Suprapubic skin (tissue), 4 donors: ENCODE measurements at regions not wholly inside any gene's neighbourhood (a gene's known extent, or its start where the extent isn't known, plus 50 kb on each side); places are given as distances from the start of the nearest gene placed in this dataset.

Experiments used
- CTCF ChIP-seq, 2 donors: fragments of 200-600 bp in 1 of 2; fragments of 450-650 bp in 1 of 2; sonication (generic) in 1 of 2; IDR thresholded peaks; one replicate each; pipeline ENCODE4 v1.5.1; 2016 to 2019; ENCODE audit warnings: antibody characterized with exemption in 2 of 2, mild to moderate bottlenecking in 1 of 2, moderate library complexity in 1 of 2
- EP300 ChIP-seq: sonication (generic); formaldehyde crosslinking; IDR thresholded peaks from one replicate; pipeline ENCODE4 v1.6.1; 2017; ENCODE audit warnings: antibody characterized with exemption
- POLR2A ChIP-seq, 2 donors: fragments of 450-650 bp; IDR thresholded peaks; one replicate each; pipeline ENCODE4 v1.6.1; 2017; ENCODE audit warnings: antibody characterized with exemption in 2 of 2, mild to moderate bottlenecking in 2 of 2, moderate library complexity in 2 of 2
- POLR2AphosphoS5 ChIP-seq, 3 donors: sonication (generic); formaldehyde crosslinking; IDR thresholded peaks; one replicate each; pipeline ENCODE4 v1.6.1; 2017; ENCODE audit warnings: antibody characterized with exemption in 3 of 3

- TF ChIP-seq CTCF (IDR thresholded peaks at IDR 0.05) (no peak), EP300 (no peak), POLR2A (IDR thresholded peaks at IDR 0.05) (no peak), POLR2AphosphoS5 (IDR thresholded peaks at IDR 0.05) (no peak)
These were observed 233.3 kb upstream of the C1orf174 start for GRCh38 chr1:4133297-4133938.
